PFSK-1 (cell line): ENCODE measurements at regions not wholly inside any gene's neighbourhood (a gene's known extent, or its start where the extent isn't known, plus 50 kb on each side); places are given as distances from the start of the nearest gene placed in this dataset.

Source experiments
- FOXP2 ChIP-seq: optimal IDR thresholded peaks from 2 replicates; pipeline ENCODE3; 2011; ENCODE audit warnings: borderline replicate concordance, control low read depth, inconsistent platforms; ENCODE audit not compliant: insufficient read depth; ENCODE audit errors: extremely low read length, extremely low read depth
- POLR2AphosphoS5 ChIP-seq: IDR thresholded peaks from 2 replicates; pipeline ENCODE4 v1.6.1; 2012; ENCODE audit warnings: low read depth, mild to moderate bottlenecking, control low read depth, low read length, moderate library complexity
- REST ChIP-seq, 2 experiments: IDR thresholded peaks; 2 replicates each; pipeline versions ENCODE4 v1.6.1 to v1.8.0; 2011 to 2012; ENCODE audit warnings: low read depth in 2 of 2, low read length in 2 of 2, control low read depth in 1 of 2, inconsistent platforms in 1 of 2, mild to moderate bottlenecking in 1 of 2, moderate library complexity in 1 of 2; ENCODE audit not compliant: insufficient read depth in 1 of 2
- SIN3A ChIP-seq: IDR thresholded peaks from 2 replicates; pipeline ENCODE4 v1.6.1; 2012; ENCODE audit warnings: mild to moderate bottlenecking, low read length, moderate library complexity, borderline replicate concordance; ENCODE audit not compliant: insufficient read depth
- TAF1 ChIP-seq: IDR thresholded peaks from 2 replicates; pipeline ENCODE4 v1.6.1; 2012; ENCODE audit warnings: low read length, control low read depth, borderline replicate concordance; ENCODE audit not compliant: insufficient read depth

- TF ChIP-seq FOXP2 (no peak), POLR2AphosphoS5 (no peak), SIN3A (no peak)
These were observed 184.4 kb upstream of the DMRT1 start for GRCh38 chr9:656926-657568.

- TF ChIP-seq POLR2AphosphoS5: no peak
- TF ChIP-seq SIN3A: no peak
- no peak for TF ChIP-seq FOXP2
- TF ChIP-seq TAF1: no peak
- TF ChIP-seq REST (IDR thresholded peaks at IDR 0.05; ENCODE audit: insufficient read depth in 1 of 2, low read depth in 2 of 2, low read length in 2 of 2): no peak
These were observed 182.2 kb upstream of the DMRT1 start for GRCh38 chr9:659286-659685.

GRCh38 chr9:660227-660626 is 181.3 kb upstream of the DMRT1 start:
- no peak for TF ChIP-seq FOXP2
- no peak for TF ChIP-seq TAF1
- TF ChIP-seq REST (IDR thresholded peaks at IDR 0.05; ENCODE audit: insufficient read depth in 1 of 2, low read depth in 2 of 2, low read length in 2 of 2): no peak
- TF ChIP-seq SIN3A: no peak
- TF ChIP-seq POLR2AphosphoS5: no peak

- TF ChIP-seq FOXP2 (no peak), POLR2AphosphoS5 (no peak), REST (IDR thresholded peaks at IDR 0.05; ENCODE audit: insufficient read depth in 1 of 2, low read depth in 2 of 2, low read length in 2 of 2) (no peak), SIN3A (no peak), TAF1 (no peak)
These were observed 178.0 kb upstream of the DMRT1 start for GRCh38 chr9:663541-663940.

GRCh38 chr9:665296-665695 is 176.2 kb upstream of the DMRT1 start:
- TF ChIP-seq SIN3A: no peak
- no peak for TF ChIP-seq REST (IDR thresholded peaks at IDR 0.05; ENCODE audit: insufficient read depth in 1 of 2, low read depth in 2 of 2, low read length in 2 of 2)
- TF ChIP-seq FOXP2: no peak
- no peak for TF ChIP-seq TAF1
- no peak for TF ChIP-seq POLR2AphosphoS5
